Neuronal stem cell (in vitro differentiated cells): ENCODE measurements at regions not wholly inside any gene's neighbourhood (a gene's known extent, or its start where the extent isn't known, plus 50 kb on each side); places are given as distances from the start of the nearest gene placed in this dataset.

Source experiments
- DNase-seq: peaks from one replicate; pipeline ENCODE4 v3.0.0-alpha.2; 2013; ENCODE audit warnings: low spot score
- H2AFZ ChIP-seq: one replicate; pipeline ENCODE4 v1.6.1; 2013; ENCODE audit warnings: mild to moderate bottlenecking, low read length, inconsistent platforms
- H2AK5ac ChIP-seq: 2 replicates; pipeline ENCODE4 v1.6.1; 2013; ENCODE audit warnings: low read depth, mild to moderate bottlenecking, inconsistent platforms, low read length, moderate library complexity, mixed read lengths
- H2BK120ac ChIP-seq: 2 replicates; pipeline ENCODE4 v1.6.1; 2013; ENCODE audit warnings: low read depth, mild to moderate bottlenecking, inconsistent platforms, low read length, moderate library complexity, mixed read lengths
- H2BK12ac ChIP-seq: one replicate; pipeline ENCODE4 v1.6.1; 2013; ENCODE audit warnings: low read length, inconsistent platforms
- H2BK15ac ChIP-seq: 2 replicates; pipeline ENCODE4 v1.6.1; 2013; ENCODE audit warnings: mild to moderate bottlenecking, low read length, inconsistent platforms, mixed read lengths
- H2BK5ac ChIP-seq: one replicate; pipeline ENCODE4 v1.6.1; 2013; ENCODE audit warnings: inconsistent platforms, mild to moderate bottlenecking, low read length, moderate library complexity
- H3K14ac ChIP-seq: one replicate; pipeline ENCODE4 v1.6.1; 2013; ENCODE audit warnings: low read length, inconsistent platforms
- H3K18ac ChIP-seq: 2 replicates; pipeline ENCODE4 v1.6.1; 2013; ENCODE audit warnings: low read length, inconsistent platforms
- H3K23ac ChIP-seq: 2 replicates; pipeline ENCODE4 v1.6.1; 2013; ENCODE audit warnings: low read depth, mild to moderate bottlenecking, mixed read lengths, low read length, inconsistent platforms; ENCODE audit not compliant: poor library complexity
- H3K27ac ChIP-seq: replicated peaks from 3 replicates; pipeline ENCODE4 v1.5.1; 2013; ENCODE audit warnings: low read length, inconsistent platforms
- H3K27me3 ChIP-seq, 3 experiments: 2 replicates each; pipeline ENCODE4 v1.6.1; 2013; ENCODE audit warnings: low read length in 3 of 3, mild to moderate bottlenecking in 2 of 3, inconsistent platforms in 1 of 3, low read depth in 1 of 3, mixed read lengths in 1 of 3, moderate library complexity in 1 of 3; ENCODE audit not compliant: control insufficient read depth in 3 of 3, insufficient read depth in 3 of 3
- H3K36me3 ChIP-seq, 2 donors: replicated peaks in 1 of 2; 2 replicates each; pipeline ENCODE4 v1.6.1; 2013; ENCODE audit warnings: low read length in 2 of 2; ENCODE audit not compliant: control insufficient read depth in 2 of 2, insufficient read depth in 2 of 2
- H3K4ac ChIP-seq: 2 replicates; pipeline ENCODE4 v1.6.1; 2013; ENCODE audit warnings: inconsistent platforms, mild to moderate bottlenecking, low read length, moderate library complexity
- H3K4me1 ChIP-seq, 2 donors: 1 replicate in 1 of 2; 2 replicates in 1 of 2; pipeline ENCODE4 v1.6.1; 2013; ENCODE audit warnings: low read length in 2 of 2, low read depth in 1 of 2; ENCODE audit not compliant: control insufficient read depth in 2 of 2, insufficient read depth in 1 of 2
- H3K4me2 ChIP-seq: one replicate; pipeline ENCODE4 v1.6.1; 2013; ENCODE audit warnings: mild to moderate bottlenecking, low read length, inconsistent platforms; ENCODE audit not compliant: insufficient read depth, poor library complexity, severe bottlenecking
- H3K4me3 ChIP-seq, 2 donors: 2 replicates each; pipeline ENCODE4 v1.5.1; 2013; ENCODE audit warnings: low read length in 2 of 2, mild to moderate bottlenecking in 2 of 2, inconsistent platforms in 1 of 2, moderate library complexity in 1 of 2
- H3K79me1 ChIP-seq: one replicate; pipeline ENCODE4 v1.6.1; 2013; ENCODE audit warnings: low read depth, mild to moderate bottlenecking, inconsistent platforms, low read length, moderate library complexity
- H3K9ac ChIP-seq: one replicate; pipeline ENCODE4 v1.6.1; 2013; ENCODE audit warnings: mild to moderate bottlenecking, low read depth, low read length, inconsistent platforms; ENCODE audit not compliant: poor library complexity
- H3K9me3 ChIP-seq, 2 donors: replicated peaks in 1 of 2; 2 replicates each; pipeline versions ENCODE3 to v1.6.1; 2013; ENCODE audit warnings: low read length in 2 of 2, mild to moderate bottlenecking in 2 of 2, inconsistent platforms in 1 of 2, low read depth in 1 of 2, mixed read lengths in 1 of 2, moderate library complexity in 1 of 2; ENCODE audit not compliant: control insufficient read depth in 2 of 2, insufficient read depth in 1 of 2
- H4K8ac ChIP-seq: one replicate; pipeline ENCODE4 v1.6.1; 2013; ENCODE audit warnings: low read depth, mild to moderate bottlenecking, inconsistent platforms, low read length, moderate library complexity
- H4K91ac ChIP-seq: one replicate; pipeline ENCODE4 v1.6.1; 2013; ENCODE audit warnings: low read length, low read depth, mild to moderate bottlenecking, inconsistent platforms; ENCODE audit not compliant: poor library complexity
- whole genome bisulfite sequencing, 2 donors: extraction: QIAGEN DNeasy Blood & Tissue Kit; methylation state at CpG; one replicate each; pipeline ENCODE4 v1.1.7; 2013; ENCODE audit warnings: missing lambda C conversion rate in 2 of 2, mixed read lengths in 1 of 2; ENCODE audit not compliant: insufficient read length in 2 of 2, insufficient replicate concordance in 1 of 2; ENCODE audit errors: extremely low coverage in 2 of 2; 5-methylcytosine and 5-hydroxymethylcytosine counted together

DNA sequence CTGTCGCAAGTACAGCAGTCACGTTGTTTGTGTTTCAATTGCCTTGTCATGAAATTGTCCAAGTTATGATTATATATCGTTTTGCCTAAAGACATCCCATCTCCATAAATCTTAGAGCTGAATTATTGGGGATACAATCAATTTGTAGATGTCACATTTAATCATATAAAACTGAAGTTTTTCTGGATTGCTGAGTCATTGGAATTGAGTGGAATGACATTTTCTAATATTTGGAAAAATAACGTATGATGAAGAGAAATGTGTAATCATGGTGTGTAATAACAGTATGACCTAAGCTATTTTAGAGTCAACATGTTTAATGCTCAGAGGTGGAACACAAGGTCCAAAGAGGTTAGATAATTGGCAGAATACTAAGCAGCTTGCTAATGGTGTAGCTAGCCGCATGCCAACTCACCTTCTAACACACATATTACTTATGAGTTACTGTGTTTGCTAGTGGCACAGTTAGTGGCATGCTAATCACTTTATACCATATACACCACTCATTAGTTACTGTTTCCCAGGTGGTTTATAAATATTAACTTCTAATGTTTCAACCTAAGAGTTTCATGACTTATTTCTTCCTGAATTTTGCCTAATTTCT lies 473.1 kb upstream of the GRAMD2B start:
- Histone ChIP-seq H3K79me1 (no peaks in the 10 kb centered on the region), H3K9me3 (peaks cover 2 to 3% of the 10 kb centered on the region in 2 donors), H3K4ac (no peak overlapping the region), H3K23ac (no peak overlapping the region), H2BK15ac (no peak overlapping the region), H2AFZ (no peak overlapping the region), H2AK5ac (no peak overlapping the region), H2BK12ac (no peak overlapping the region), H2BK120ac (no peak overlapping the region), H3K4me1 (no peaks in the 10 kb centered on the region), H3K36me3 (no peaks in the 10 kb centered on the region), H3K27me3 (no peaks in the 10 kb centered on the region), H3K9ac (no peak overlapping the region), H4K91ac (no peak overlapping the region), H3K14ac (no peak overlapping the region), H3K27ac (no peak overlapping the region), H4K8ac (no peak overlapping the region), H2BK5ac (no peak overlapping the region), H3K4me3 (no peak overlapping the region), H3K4me2 (no peak overlapping the region), H3K18ac (no peak overlapping the region)
- no peak for DNase-seq
- WGBS, 2 donors = 100% methylated on average over 1 of the region's 5 CpGs; no CpG with 5 or more reads in 1 of the 2 donors

DNA sequence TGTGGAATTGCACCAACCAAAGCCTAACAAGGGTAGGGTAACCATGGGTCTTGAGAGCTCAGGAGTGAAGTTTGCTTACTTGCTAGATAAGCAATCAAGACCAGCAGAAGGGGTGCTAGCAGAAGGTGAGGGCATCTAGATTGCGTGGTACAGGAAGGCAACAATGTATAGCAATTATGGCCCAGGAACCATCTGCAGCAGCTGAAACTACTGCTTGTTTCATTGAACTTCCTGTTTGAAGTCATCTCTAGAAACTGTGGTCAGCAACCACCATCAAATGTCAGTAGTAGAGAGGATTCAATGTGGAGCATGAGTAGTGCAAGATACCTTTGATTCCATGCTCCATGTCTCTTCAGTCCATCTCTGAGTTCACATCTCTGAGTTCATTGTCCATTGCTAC lies 462.1 kb upstream of the GRAMD2B start:
- Histone ChIP-seq H3K4me2 (no peak overlapping the region), H2AK5ac (no peak overlapping the region), H2AFZ (no peak overlapping the region), H4K91ac (no peak overlapping the region), H2BK120ac (no peak overlapping the region), H3K4me1 (no peaks in the 10 kb centered on the region), H2BK15ac (no peak overlapping the region), H3K4me3 (no peak overlapping the region), H2BK12ac (no peak overlapping the region), H4K8ac (no peak overlapping the region), H3K27ac (no peak overlapping the region), H3K4ac (no peak overlapping the region), H3K79me1 (no peaks in the 10 kb centered on the region), H3K9me3 (no peaks in the 10 kb centered on the region), H3K27me3 (no peaks in the 10 kb centered on the region), H3K18ac (no peak overlapping the region), H3K14ac (no peak overlapping the region), H3K9ac (no peak overlapping the region), H2BK5ac (no peak overlapping the region), H3K36me3 (no peaks in the 10 kb centered on the region), H3K23ac (no peak overlapping the region)
- no peak for DNase-seq
- no CpG with 5 or more reads among the region's 1 CpG for WGBS, 2 donors

DNA sequence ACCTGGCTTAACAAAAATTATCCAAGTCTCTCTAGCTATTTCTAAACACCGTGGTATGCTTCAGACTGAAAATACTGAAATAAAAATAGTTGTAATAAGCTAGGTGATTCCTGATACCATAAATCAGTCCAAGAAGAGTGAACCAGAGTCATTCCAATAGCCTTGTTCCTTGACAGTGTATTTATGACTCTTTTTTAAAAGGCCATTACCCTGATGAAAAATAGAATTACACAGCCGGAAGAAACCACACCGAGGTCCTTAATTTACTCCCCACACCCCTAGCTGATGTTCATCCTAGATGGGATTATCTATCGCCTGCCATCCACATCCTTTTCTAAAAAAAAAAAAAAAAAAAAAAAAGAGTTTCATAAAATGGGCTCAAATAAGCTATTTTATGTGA lies 457.6 kb upstream of the GRAMD2B start:
- H2BK15ac ChIP-seq = no peak overlapping the region
- H2AK5ac ChIP-seq = no peak overlapping the region
- no peak overlapping the region for H3K23ac ChIP-seq
- no peaks in the 10 kb centered on the region for H3K79me1 ChIP-seq
- no peak overlapping the region for H3K9ac ChIP-seq
- no peaks in the 10 kb centered on the region for H3K27me3 ChIP-seq
- H4K8ac ChIP-seq = no peak overlapping the region
- no peak overlapping the region for H3K4ac ChIP-seq
- H3K14ac ChIP-seq = no peak overlapping the region
- DNase-seq = no peak
- peaks cover 0 to 1% of the 10 kb centered on the region in 2 donors for H3K4me1 ChIP-seq
- no peak overlapping the region for H3K4me2 ChIP-seq
- H2AFZ ChIP-seq = no peak overlapping the region
- no peak overlapping the region for H3K27ac ChIP-seq
- no peak overlapping the region for H4K91ac ChIP-seq
- no CpG with 5 or more reads among the region's 4 CpGs for WGBS, 2 donors
- no peak overlapping the region for H2BK120ac ChIP-seq
- no peak overlapping the region for H3K4me3 ChIP-seq
- H2BK5ac ChIP-seq = no peak overlapping the region
- H2BK12ac ChIP-seq = no peak overlapping the region
- H3K18ac ChIP-seq = no peak overlapping the region
- H3K36me3 ChIP-seq = no peaks in the 10 kb centered on the region
- H3K9me3 ChIP-seq = peaks cover 0 to 1% of the 10 kb centered on the region in 2 donors

DNA sequence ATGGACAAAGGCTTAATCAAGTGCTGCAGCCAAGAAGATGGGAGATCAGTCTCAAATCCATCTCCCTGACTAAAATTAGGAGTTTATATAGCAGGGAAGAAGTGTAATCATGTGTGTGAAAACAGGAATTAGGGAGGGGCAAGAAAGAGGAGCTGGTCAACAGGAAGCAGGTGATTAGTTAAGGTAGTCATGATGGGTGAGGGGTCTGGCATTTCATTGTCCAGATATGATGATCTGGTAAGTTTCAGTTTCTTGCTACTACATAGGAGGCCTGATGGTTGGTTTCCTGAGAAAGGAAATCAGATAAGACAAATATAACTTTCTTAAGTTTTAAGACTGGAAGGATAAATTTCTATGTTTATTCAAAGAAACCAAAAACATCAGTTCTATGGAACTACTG lies 455.6 kb upstream of the GRAMD2B start:
- peaks cover 0 to 8% of the 10 kb centered on the region in 2 donors for H3K4me1 ChIP-seq
- no peak overlapping the region for H4K91ac ChIP-seq

More for the DNA sequence above, 455.6 kb upstream of the GRAMD2B start:
- Histone ChIP-seq H3K27ac (no peak overlapping the region), H3K79me1 (no peaks in the 10 kb centered on the region), H3K4ac (no peak overlapping the region), H3K4me2 (no peak overlapping the region), H2AFZ (no peak overlapping the region), H3K18ac (no peak overlapping the region), H2BK5ac (no peak overlapping the region), H3K4me3 (no peak overlapping the region), H3K14ac (no peak overlapping the region), H4K8ac (no peak overlapping the region), H3K9ac (no peak overlapping the region), H2BK12ac (no peak overlapping the region), H2BK120ac (no peak overlapping the region), H3K9me3 (peaks cover 0 to 1% of the 10 kb centered on the region in 2 donors), H3K23ac (no peak overlapping the region), H3K27me3 (no peaks in the 10 kb centered on the region), H2AK5ac (no peak overlapping the region), H2BK15ac (no peak overlapping the region), H3K36me3 (no peaks in the 10 kb centered on the region)
- DNase-seq = no peak
